NCI-H1105 (cell line): ENCODE measurements at regions not wholly inside any gene's neighbourhood (a gene's known extent, or its start where the extent isn't known, plus 50 kb on each side); places are given as distances from the start of the nearest gene placed in this dataset.
"Not testable (repeated sequence)": the region's sequence is repeated elsewhere in the genome, so short reads cannot be mapped to it uniquely, and the experiment has no call there.

Source experiments
- DNase-seq: peaks from one replicate; lab custom pipeline; 2025; lab: John Stamatoyannopoulos, UW

GRCh38 chr2:66632882-66633281 lies 198.0 kb downstream of the MEIS1 start:
- not testable (repeated sequence) for DNase-seq

GRCh38 chr2:66633631-66634030 lies 198.7 kb downstream of the MEIS1 start:
- DNase-seq: no peak

- no peak for DNase-seq
Observed at GRCh38 chr2:66634784-66635183, 199.9 kb downstream of the MEIS1 start.

GRCh38 chr2:66641685-66642084 lies 206.8 kb downstream of the MEIS1 start:
- no peak for DNase-seq

GRCh38 chr2:66648081-66648480 lies 213.2 kb downstream of the MEIS1 start:
- DNase-seq: not testable (repeated sequence)

DNA sequence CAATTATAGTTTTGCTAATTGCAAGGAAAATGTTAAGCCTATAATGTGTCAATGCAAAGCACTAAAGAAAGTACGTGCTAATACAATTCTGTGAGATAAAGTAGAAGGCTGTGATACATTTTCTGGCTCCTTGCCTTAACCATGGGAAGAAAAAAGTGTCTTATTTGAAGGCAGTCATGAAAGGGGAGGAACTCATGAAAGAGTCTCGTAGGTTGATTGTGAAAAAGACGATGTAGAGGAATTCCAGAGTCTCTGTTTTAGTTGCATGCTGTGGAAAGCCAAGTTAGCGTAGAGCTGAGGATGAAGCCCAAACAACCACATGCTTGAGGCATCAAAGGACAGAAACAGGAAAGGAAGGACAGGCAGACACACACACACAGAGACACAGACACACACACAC lies 214.1 kb downstream of the MEIS1 start:
- no peak for DNase-seq

- no peak for DNase-seq
Observed at GRCh38 chr2:66651295-66651694, 216.4 kb downstream of the MEIS1 start.

DNA sequence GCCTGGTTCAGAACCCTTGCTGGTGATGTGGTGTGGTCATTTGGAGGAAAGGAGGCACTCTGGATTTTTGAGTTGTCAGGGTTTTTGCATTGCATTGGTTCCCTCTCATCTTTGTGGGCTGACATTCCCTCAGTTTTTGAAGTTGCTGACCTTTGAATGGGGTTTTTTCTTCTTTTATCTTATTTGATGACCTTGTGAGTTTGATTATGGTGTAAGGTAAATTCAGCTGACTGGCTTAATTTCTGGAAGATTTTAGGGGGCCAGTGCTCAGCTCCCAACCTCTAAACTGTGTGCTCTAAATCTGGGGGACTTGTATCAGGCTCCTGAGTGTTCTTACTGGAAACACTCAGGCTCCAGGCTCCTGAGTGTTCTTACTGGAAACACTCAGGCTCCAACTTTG lies 225.9 kb downstream of the MEIS1 start:
- DNase-seq: no peak

GRCh38 chr2:66661253-66662173 lies 226.6 kb downstream of the MEIS1 start:
- no peak for DNase-seq

- no peak for DNase-seq
Observed at GRCh38 chr2:66665124-66665984, 230.4 kb downstream of the MEIS1 start.

- no peak for DNase-seq
Observed at GRCh38 chr2:66667301-66667700, 232.4 kb downstream of the MEIS1 start.

DNA sequence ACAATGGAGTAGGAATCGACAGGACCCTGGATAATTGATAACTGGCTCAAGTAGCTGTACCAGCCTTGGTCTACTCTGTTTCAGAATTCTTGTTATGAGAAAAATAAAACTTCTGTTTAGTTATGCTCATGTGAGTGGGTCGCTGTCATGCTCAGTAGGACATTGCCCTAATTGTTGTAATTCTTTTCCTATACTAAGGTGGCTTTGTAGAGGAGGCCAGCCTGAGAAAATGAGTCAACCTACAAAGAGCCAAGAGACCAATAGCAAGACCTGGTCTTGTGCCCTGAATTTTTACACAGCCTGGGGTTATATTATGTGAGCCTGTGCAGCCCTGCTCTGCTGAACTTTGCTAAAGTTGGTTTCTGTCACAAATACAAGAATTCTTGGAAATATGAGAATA lies 238.4 kb downstream of the MEIS1 start:
- DNase-seq: no peak

- no peak for DNase-seq
Observed at GRCh38 chr2:66674087-66674486, 239.2 kb downstream of the MEIS1 start.

GRCh38 chr2:66675591-66675990 lies 240.7 kb downstream of the MEIS1 start:
- DNase-seq: no peak

- DNase-seq: no peak
Observed at GRCh38 chr2:66679442-66679841, 244.5 kb downstream of the MEIS1 start.

GRCh38 chr2:66682476-66682875 lies 247.6 kb downstream of the MEIS1 start:
- DNase-seq: no peak

DNA sequence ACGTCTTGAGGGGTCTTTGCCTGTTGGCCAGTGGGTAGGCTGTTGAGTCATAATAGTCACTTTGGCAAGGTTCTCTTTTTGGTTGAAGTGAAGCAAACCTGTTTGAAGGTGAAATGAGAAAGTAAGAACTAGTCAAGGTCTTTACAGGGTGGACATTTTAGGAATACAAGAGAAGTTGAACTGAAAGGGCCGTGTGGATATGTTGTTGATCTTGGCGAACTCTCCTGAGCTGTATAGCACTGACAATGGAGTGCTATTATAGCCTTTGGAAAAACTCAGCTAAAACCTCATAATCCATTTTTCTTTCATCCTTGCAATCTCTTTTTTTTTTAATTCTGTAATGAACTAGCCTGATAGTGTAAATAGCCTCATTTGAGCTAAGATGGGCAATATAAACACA lies 248.1 kb downstream of the MEIS1 start:
- DNase-seq: no peak

DNA sequence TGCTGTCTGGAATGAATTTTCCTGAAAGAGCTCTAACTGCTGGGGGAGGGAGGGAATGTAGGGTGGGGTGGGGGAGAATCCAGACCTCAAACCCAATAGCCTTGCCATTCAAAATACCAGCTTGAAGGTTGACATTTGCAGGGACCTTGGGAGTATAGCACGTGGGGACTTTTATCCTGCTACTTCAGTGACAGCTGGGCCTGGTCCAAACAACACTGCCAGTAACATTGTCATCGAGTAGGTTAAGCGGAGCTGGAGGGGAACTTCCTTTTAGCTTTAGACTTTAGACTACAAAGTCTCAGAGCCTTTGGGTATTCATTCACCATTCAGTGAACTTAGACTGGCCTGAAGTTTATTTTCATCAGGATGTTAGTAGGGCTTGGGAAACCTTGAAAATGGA lies 248.7 kb downstream of the MEIS1 start:
- DNase-seq: no peak

DNA sequence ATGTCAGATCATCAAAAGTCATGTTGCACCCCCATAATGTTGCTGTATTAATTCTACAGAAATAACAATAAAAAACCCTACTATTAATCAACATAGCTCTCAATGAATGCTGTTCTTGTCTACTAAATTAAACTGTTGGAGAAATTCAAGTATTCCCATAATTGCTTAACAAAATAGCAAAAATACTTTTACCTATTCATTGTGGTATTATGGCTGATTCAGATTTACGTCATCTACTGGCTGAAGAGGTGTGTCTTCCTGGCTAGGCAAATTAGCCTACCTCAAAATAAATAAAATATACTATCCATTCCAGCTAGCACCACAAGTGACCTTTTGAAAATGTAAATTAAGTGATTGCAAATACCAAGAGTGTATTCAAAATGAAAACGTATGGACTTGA lies 249.4 kb downstream of the MEIS1 start:
- no peak for DNase-seq

DNA sequence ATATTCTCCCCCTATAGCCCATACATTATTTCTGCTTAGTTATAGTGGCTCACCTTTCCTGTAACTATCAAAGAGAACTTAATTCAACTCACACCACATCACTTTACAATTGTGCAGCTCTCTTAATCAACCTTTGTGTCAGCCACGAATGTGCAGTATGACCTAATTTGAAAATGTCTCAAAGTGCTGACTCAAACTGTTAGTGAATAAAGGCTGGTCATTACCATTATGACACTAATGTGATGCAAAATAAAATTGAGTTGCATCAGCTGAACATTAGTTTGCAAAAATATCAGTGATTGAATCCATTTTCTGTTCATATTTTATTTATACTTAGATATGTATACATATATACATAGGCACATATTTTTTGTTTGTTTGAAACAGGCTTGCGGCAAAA lies 251.8 kb downstream of the MEIS1 start:
- no peak for DNase-seq

- no peak for DNase-seq
Observed at GRCh38 chr2:66688951-66689350, 254.0 kb downstream of the MEIS1 start.

DNA sequence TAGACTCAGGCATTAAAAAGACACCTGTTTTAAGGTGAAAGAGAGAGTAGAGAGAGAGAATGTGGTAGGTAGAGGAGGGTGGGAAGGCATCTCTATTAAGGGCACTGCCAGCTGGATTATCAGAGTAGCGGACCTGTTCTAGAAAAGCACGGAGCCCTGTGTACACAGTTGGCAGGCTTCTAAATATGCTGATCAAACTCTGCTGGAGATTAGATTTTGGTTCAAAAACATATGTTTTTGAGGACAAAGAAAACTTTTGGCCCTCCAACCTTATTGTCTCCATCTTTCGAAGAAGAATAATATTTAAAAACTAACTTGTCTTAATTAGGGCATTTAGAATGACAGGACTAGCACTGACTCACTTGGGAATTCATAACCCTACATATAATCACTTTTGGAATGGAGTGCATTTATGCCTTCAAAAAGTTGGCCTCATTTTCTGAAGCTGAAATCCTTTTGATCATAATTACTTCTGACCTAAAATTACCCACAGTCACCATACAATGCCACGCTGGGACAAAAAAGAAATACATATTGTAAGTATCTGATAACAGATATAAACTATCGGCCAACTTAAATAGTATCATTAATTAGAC lies 254.6 kb downstream of the MEIS1 start:
- no peak for DNase-seq
